ENCODE measurements at regions not wholly inside any gene's neighbourhood (a gene's known extent, or its start where the extent isn't known, plus 50 kb on each side); places are given as distances from the start of the nearest gene placed in this dataset.

GRCh38 chr14:104520620-104521410, 58.7 kb upstream of the C14orf180 start:
- Histone ChIP-seq H3K79me2 (ENCODE audit: control insufficient read depth, insufficient read depth, low read length) (no peaks in the 10 kb centered on the region), H3K4me1 (replicated peaks in 1 of 2; ENCODE audit: control insufficient read depth in 2 of 2, insufficient read depth in 2 of 2, low read length in 2 of 2) (no peaks in the 10 kb centered on the region), H3K9me1 (ENCODE audit: control insufficient read depth, insufficient read depth, low read length) (no peaks in the 10 kb centered on the region), H3K4me3 (no peak overlapping the region), H3K9me3 (replicated peaks; ENCODE audit: control insufficient read depth, insufficient read depth, low read depth, low read length) (no peaks in the 10 kb centered on the region), H3K27me3 (ENCODE audit: control insufficient read depth in 2 of 2, insufficient read depth in 2 of 2, low read length in 2 of 2) (peaks cover 0 to under 1% of the 10 kb centered on the region in 2 experiments; a peak in 1 of 5 replicates), H3K36me3 (ENCODE audit: control insufficient read depth, insufficient read depth, low read length) (no peaks in the 10 kb centered on the region), H4K20me1 (replicated peaks; ENCODE audit: control insufficient read depth, insufficient read depth, low read length) (no peaks in the 10 kb centered on the region), H3K4me2 (ENCODE audit: insufficient read depth, low read length) (no peak overlapping the region), H2AFZ (ENCODE audit: low read depth, low read length) (no peak overlapping the region), H3K9ac (ENCODE audit: insufficient read depth in 1 of 2, low read depth in 2 of 2, low read length in 2 of 2) (no peak overlapping the region), H3K27ac (ENCODE audit: extremely low read depth, low read depth, low read length) (no peak overlapping the region)
- in situ Hi-C loops (cut with MboI) = no loop called here
- ChIA-PET CTCF (ENCODE audit: low intra/inter-chr PET ratio) (no interaction called here), POLR2A (interaction anchor here (0.8 kb wide), 1 partner anchor 11 kb away, joined by 4 read pairs; no protein-coding TSS in a partner anchor)
- no peak for DNase-seq (ENCODE audit: extremely low read depth in 1 of 4, low spot score in 3 of 4)
- no peak for FAIRE-seq
- 0% methylated on average over 13 of the region's 13 CpGs for WGBS (ENCODE audit: insufficient coverage, low coverage, missing lambda C conversion rate)
- BruUV-seq (replicated peaks) = no TSS peak
- intact Hi-C loops (cut with micrococcal nuclease) = no loop called here
- ATAC-seq = no peak
- no peak for TF ChIP-seq MYBL2 (IDR thresholded peaks at IDR 0.05; ENCODE audit: low read depth)
- no peak for TF ChIP-seq MYBL2 (CRISPR knock-in tag; IDR thresholded peaks at IDR 0.05; ENCODE audit: borderline replicate concordance)
- TF ChIP-seq TBL1XR1 (IDR thresholded peaks at IDR 0.05; ENCODE audit: low read length in 2 of 2) = no peak
- TF ChIP-seq LEF1 (IDR thresholded peaks at IDR 0.05) = no peak
- no peak for TF ChIP-seq NFE2L1 (tag; IDR thresholded peaks at IDR 0.05; ENCODE audit: borderline replicate concordance, low read depth)
- no peak for TF ChIP-seq NR2C1 (IDR thresholded peaks at IDR 0.05)
- no peak for TF ChIP-seq NR2C1 (tag; IDR thresholded peaks at IDR 0.05)
- TF ChIP-seq, protein P1, sequence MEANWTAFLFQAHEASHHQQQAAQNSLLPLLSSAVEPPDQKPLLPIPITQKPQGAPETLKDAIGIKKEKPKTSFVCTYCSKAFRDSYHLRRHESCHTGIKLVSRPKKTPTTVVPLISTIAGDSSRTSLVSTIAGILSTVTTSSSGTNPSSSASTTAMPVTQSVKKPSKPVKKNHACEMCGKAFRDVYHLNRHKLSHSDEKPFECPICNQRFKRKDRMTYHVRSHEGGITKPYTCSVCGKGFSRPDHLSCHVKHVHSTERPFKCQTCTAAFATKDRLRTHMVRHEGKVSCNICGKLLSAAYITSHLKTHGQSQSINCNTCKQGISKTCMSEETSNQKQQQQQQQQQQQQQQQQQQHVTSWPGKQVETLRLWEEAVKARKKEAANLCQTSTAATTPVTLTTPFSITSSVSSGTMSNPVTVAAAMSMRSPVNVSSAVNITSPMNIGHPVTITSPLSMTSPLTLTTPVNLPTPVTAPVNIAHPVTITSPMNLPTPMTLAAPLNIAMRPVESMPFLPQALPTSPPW (CRISPR knock-in tag; IDR thresholded peaks at IDR 0.05) = no peak
- TF ChIP-seq CBFA2T3 (IDR thresholded peaks at IDR 0.05) = no peak
- TF ChIP-seq, protein P2, sequence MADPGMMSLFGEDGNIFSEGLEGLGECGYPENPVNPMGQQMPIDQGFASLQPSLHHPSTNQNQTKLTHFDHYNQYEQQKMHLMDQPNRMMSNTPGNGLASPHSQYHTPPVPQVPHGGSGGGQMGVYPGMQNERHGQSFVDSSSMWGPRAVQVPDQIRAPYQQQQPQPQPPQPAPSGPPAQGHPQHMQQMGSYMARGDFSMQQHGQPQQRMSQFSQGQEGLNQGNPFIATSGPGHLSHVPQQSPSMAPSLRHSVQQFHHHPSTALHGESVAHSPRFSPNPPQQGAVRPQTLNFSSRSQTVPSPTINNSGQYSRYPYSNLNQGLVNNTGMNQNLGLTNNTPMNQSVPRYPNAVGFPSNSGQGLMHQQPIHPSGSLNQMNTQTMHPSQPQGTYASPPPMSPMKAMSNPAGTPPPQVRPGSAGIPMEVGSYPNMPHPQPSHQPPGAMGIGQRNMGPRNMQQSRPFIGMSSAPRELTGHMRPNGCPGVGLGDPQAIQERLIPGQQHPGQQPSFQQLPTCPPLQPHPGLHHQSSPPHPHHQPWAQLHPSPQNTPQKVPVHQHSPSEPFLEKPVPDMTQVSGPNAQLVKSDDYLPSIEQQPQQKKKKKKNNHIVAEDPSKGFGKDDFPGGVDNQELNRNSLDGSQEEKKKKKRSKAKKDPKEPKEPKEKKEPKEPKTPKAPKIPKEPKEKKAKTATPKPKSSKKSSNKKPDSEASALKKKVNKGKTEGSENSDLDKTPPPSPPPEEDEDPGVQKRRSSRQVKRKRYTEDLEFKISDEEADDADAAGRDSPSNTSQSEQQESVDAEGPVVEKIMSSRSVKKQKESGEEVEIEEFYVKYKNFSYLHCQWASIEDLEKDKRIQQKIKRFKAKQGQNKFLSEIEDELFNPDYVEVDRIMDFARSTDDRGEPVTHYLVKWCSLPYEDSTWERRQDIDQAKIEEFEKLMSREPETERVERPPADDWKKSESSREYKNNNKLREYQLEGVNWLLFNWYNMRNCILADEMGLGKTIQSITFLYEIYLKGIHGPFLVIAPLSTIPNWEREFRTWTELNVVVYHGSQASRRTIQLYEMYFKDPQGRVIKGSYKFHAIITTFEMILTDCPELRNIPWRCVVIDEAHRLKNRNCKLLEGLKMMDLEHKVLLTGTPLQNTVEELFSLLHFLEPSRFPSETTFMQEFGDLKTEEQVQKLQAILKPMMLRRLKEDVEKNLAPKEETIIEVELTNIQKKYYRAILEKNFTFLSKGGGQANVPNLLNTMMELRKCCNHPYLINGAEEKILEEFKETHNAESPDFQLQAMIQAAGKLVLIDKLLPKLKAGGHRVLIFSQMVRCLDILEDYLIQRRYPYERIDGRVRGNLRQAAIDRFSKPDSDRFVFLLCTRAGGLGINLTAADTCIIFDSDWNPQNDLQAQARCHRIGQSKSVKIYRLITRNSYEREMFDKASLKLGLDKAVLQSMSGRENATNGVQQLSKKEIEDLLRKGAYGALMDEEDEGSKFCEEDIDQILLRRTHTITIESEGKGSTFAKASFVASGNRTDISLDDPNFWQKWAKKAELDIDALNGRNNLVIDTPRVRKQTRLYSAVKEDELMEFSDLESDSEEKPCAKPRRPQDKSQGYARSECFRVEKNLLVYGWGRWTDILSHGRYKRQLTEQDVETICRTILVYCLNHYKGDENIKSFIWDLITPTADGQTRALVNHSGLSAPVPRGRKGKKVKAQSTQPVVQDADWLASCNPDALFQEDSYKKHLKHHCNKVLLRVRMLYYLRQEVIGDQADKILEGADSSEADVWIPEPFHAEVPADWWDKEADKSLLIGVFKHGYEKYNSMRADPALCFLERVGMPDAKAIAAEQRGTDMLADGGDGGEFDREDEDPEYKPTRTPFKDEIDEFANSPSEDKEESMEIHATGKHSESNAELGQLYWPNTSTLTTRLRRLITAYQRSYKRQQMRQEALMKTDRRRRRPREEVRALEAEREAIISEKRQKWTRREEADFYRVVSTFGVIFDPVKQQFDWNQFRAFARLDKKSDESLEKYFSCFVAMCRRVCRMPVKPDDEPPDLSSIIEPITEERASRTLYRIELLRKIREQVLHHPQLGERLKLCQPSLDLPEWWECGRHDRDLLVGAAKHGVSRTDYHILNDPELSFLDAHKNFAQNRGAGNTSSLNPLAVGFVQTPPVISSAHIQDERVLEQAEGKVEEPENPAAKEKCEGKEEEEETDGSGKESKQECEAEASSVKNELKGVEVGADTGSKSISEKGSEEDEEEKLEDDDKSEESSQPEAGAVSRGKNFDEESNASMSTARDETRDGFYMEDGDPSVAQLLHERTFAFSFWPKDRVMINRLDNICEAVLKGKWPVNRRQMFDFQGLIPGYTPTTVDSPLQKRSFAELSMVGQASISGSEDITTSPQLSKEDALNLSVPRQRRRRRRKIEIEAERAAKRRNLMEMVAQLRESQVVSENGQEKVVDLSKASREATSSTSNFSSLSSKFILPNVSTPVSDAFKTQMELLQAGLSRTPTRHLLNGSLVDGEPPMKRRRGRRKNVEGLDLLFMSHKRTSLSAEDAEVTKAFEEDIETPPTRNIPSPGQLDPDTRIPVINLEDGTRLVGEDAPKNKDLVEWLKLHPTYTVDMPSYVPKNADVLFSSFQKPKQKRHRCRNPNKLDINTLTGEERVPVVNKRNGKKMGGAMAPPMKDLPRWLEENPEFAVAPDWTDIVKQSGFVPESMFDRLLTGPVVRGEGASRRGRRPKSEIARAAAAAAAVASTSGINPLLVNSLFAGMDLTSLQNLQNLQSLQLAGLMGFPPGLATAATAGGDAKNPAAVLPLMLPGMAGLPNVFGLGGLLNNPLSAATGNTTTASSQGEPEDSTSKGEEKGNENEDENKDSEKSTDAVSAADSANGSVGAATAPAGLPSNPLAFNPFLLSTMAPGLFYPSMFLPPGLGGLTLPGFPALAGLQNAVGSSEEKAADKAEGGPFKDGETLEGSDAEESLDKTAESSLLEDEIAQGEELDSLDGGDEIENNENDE (IDR thresholded peaks at IDR 0.05; ENCODE audit: low read depth, low read length) = no peak

Measured in K562 (cell line).